ENCODE measurements at regions not wholly inside any gene's neighbourhood (a gene's known extent, or its start where the extent isn't known, plus 50 kb on each side); places are given as distances from the start of the nearest gene placed in this dataset.

DNA sequence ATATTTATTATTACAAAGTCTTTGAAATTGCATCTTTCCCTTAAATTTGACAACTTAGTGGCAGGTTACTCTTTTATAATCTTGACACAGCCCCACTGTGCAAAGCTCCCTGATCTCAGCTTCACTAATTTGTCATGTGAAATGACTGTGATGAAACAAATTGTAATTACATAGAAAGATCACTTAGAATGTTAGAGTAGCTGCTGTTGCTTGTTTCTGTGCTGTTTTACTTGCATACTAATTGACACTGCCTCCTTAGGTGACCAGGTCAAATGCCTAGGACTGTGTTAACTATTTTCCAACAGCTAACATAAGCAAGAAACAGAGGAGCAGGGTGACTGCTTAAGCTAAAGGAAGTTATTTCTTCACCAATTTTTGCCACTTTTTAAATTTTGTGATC, 211.3 kb downstream of the ZNF326 start (continued):
- TF ChIP-seq, protein P1, sequence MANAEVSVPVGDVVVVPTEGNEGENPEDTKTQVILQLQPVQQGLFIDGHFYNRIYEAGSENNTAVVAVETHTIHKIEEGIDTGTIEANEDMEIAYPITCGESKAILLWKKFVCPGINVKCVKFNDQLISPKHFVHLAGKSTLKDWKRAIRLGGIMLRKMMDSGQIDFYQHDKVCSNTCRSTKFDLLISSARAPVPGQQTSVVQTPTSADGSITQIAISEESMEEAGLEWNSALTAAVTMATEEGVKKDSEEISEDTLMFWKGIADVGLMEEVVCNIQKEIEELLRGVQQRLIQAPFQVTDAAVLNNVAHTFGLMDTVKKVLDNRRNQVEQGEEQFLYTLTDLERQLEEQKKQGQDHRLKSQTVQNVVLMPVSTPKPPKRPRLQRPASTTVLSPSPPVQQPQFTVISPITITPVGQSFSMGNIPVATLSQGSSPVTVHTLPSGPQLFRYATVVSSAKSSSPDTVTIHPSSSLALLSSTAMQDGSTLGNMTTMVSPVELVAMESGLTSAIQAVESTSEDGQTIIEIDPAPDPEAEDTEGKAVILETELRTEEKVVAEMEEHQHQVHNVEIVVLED (CRISPR knock-in tag; IDR thresholded peaks at IDR 0.05; ENCODE audit: borderline replicate concordance), result no peak
- TF ChIP-seq HDAC2 (CRISPR knock-in tag; IDR thresholded peaks at IDR 0.05), result no peak
- no peak for TF ChIP-seq ZXDC (CRISPR knock-in tag; IDR thresholded peaks at IDR 0.05)
- no peak for TF ChIP-seq MEF2D (CRISPR knock-in tag; IDR thresholded peaks at IDR 0.05)
- TF ChIP-seq MNT (IDR thresholded peaks at IDR 0.05), result no peak
- no peak for TF ChIP-seq ZSCAN21 (CRISPR knock-in tag; IDR thresholded peaks at IDR 0.05; ENCODE audit: borderline replicate concordance)
- TF ChIP-seq SCMH1 (CRISPR knock-in tag; IDR thresholded peaks at IDR 0.05; ENCODE audit: borderline replicate concordance), result no peak
- no peak for TF ChIP-seq ZNF33B (CRISPR knock-in tag; IDR thresholded peaks at IDR 0.05)
- TF ChIP-seq ZHX1 (CRISPR knock-in tag; IDR thresholded peaks at IDR 0.05; ENCODE audit: low read depth), result no peak

All from HepG2 (cell line).